ENCODE measurements at regions not wholly inside any gene's neighbourhood (a gene's known extent, or its start where the extent isn't known, plus 50 kb on each side); places are given as distances from the start of the nearest gene placed in this dataset.
A peak's percentile ranks its signal among the peaks of the same experiment; 100 is the strongest.
"Not testable (repeated sequence)": the region's sequence is repeated elsewhere in the genome, so short reads cannot be mapped to it uniquely, and the experiment has no call there.

GRCh38 chr19:34088292-34088691, 84.0 kb upstream of the LSM14A start:
- ATAC-seq (no peak), DNase-seq (no peak)
- intact Hi-C loops (cut with DNase I) = no loop called here
- Histone ChIP-seq H3K4me3 (no peak overlapping the region), H3K27ac (no peak overlapping the region), H3K4me1 (no peaks in the 10 kb centered on the region), H3K9me3 (no peaks in the 10 kb centered on the region), H3K36me3 (no peaks in the 10 kb centered on the region), H3K27me3 (peaks cover 0 to 47% (median 17%) of the 10 kb centered on the region in 7 donors)
- TF ChIP-seq, protein P1, sequence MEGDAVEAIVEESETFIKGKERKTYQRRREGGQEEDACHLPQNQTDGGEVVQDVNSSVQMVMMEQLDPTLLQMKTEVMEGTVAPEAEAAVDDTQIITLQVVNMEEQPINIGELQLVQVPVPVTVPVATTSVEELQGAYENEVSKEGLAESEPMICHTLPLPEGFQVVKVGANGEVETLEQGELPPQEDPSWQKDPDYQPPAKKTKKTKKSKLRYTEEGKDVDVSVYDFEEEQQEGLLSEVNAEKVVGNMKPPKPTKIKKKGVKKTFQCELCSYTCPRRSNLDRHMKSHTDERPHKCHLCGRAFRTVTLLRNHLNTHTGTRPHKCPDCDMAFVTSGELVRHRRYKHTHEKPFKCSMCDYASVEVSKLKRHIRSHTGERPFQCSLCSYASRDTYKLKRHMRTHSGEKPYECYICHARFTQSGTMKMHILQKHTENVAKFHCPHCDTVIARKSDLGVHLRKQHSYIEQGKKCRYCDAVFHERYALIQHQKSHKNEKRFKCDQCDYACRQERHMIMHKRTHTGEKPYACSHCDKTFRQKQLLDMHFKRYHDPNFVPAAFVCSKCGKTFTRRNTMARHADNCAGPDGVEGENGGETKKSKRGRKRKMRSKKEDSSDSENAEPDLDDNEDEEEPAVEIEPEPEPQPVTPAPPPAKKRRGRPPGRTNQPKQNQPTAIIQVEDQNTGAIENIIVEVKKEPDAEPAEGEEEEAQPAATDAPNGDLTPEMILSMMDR (IDR thresholded peaks at IDR 0.05) = no peak

DNA sequence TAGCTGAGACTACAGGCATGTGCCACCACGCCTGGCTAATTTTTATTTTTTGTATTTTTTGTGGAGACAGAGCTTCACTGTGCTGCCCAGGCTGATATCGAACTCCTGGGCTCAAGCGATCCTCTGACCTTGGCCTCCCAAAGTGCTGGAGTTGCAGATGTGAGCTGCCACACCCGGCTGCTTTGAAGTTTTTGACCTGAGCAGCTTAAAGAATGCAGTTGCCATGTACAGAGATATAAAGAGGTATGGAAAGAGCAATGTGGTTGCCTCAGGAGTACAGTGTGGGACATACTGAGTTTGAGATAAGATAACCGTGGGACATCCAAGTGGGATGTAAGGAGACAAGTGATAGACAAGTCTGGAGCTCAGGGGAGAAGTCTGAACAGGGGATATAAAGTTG, 82.7 kb upstream of the LSM14A start:
- DNase-seq (no peak), ATAC-seq (no peak)
- no peak overlapping the region for H3K4me3 ChIP-seq
- TF ChIP-seq, protein P1 (IDR thresholded peaks at IDR 0.05) = no peak
- intact Hi-C loops (cut with DNase I) = no loop called here
- H3K36me3 ChIP-seq = no peaks in the 10 kb centered on the region
- no peaks in the 10 kb centered on the region for H3K4me1 ChIP-seq
- H3K27me3 ChIP-seq = peaks cover 0 to 43% (median 13%) of the 10 kb centered on the region in 7 donors
- no peaks in the 10 kb centered on the region for H3K9me3 ChIP-seq
- H3K27ac ChIP-seq = no peak overlapping the region
- WGBS, 2 donors = 63 to 67% methylated on average over 5 of the region's 5 CpGs

DNA sequence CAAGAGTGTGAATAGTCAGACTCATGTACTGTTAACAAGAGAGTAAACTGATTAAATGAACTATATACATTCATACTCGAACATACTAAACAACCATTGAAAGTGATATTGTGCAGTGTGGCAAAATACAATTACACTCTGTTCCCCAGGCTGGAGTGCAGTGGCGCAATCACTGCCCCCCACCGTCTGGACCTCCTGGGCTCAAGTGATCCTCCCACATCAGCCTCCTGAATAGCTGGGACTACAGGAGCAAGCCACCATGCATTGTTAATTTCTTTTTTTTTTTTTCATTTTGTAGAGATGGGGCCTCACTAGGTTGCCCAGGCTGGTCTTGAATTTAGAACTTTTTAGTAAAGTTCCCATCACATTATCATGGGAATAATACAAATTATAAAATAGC, 77.3 kb upstream of the LSM14A start:
- Histone ChIP-seq H3K4me3 (no peak overlapping the region), H3K4me1 (peaks cover 0 to 8% (median 0%) of the 10 kb centered on the region in 9 donors), H3K36me3 (no peaks in the 10 kb centered on the region), H3K27ac (no peak overlapping the region), H3K27me3 (peaks cover 0 to 48% (median 7%) of the 10 kb centered on the region in 7 donors), H3K9me3 (no peaks in the 10 kb centered on the region)
- ATAC-seq (no peak), DNase-seq (no peak)
- WGBS, 2 donors = 75 to 82% methylated on average over 3 of the region's 3 CpGs
- intact Hi-C loops (cut with DNase I) = loop anchor here in 2 of 10 donors (5.0 kb wide), 1 partner anchor 318 kb away; no protein-coding TSS in a partner anchor
- TF ChIP-seq, protein P1 (IDR thresholded peaks at IDR 0.05) = no peak

- not testable (repeated sequence) for H3K4me3 ChIP-seq, H3K36me3 ChIP-seq, H3K27ac ChIP-seq, H3K9me3 ChIP-seq, DNase-seq, H3K4me1 ChIP-seq, ATAC-seq
- intact Hi-C loops (cut with DNase I) = loop anchor here in 2 of 10 donors (5.0 kb wide), 1 partner anchor 318 kb away; no protein-coding TSS in a partner anchor
- WGBS, 2 donors = 92 to 95% methylated on average over 5 of the region's 5 CpGs
- H3K27me3 ChIP-seq = peaks cover 0 to 46% (median 7%) of the 10 kb centered on the region in 7 donors
Observed at GRCh38 chr19:34095411-34095810, 76.9 kb upstream of the LSM14A start.

DNA sequence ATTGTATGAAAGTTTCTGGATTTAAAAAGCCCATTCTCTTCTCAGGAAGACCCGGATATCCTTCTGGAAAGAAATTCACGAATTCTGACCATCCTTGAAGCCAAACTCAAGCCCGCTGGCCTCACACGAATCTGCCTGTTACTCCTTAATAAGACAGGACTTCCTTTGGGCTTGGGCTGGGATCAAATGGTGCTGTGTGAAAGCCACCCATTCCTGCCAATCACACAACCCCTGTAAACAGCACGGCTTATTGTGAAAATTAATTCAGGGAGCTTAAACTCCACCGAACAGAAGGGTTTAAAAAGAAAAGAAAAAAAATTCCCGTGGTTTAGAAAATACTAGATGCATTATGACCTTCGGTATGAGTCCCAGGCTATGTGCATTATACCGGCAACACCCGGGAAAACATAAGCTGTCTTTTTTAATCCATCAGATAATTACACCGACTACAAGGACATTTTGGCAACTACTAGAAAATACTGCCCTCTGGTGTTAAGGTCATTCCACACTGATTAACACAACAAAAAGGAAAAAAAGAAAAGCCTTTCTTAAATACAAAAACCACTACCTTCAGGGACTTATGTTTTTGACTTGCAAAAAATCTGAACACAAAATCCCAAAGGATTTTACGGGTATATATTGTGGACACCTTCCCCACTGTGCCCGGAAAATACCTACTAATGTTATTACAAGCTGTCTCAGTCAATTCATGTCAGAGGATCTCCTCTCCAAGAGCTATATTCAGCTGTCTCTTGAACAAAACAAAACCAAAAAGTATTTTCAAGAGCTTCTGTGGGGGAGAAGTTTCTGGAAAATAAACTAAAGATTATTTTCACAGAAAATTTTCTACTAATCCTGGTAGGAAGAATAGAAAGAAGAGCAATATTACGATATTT, 76.0 kb upstream of the LSM14A start:
- DNase-seq = peak in 1 of 2 donors; percentile 16
- Histone ChIP-seq H3K27ac (no peak overlapping the region), H3K36me3 (no peaks in the 10 kb centered on the region), H3K4me1 (peaks cover 0 to 8% (median 0%) of the 10 kb centered on the region in 9 donors), H3K4me3 (no peak overlapping the region), H3K9me3 (no peaks in the 10 kb centered on the region), H3K27me3 (peaks cover 0 to 50% (median 6%) of the 10 kb centered on the region in 7 donors)
- intact Hi-C loops (cut with DNase I) = loop anchor here (1.0 to 5.0 kb wide), 4 partner anchors 53 to 319 kb away; no protein-coding TSS in a partner anchor
- 22 to 23% methylated on average over 14 of the region's 14 CpGs for WGBS, 2 donors
- peak in 2 of 8 donors; percentile 33 to 59 for ATAC-seq
- TF ChIP-seq, protein P1 (IDR thresholded peaks at IDR 0.05) = peak; percentile 25 to 76 (median 67)
